Astrocyte (in vitro differentiated cells and primary cell): ENCODE measurements at regions not wholly inside any gene's neighbourhood (a gene's known extent, or its start where the extent isn't known, plus 50 kb on each side); places are given as distances from the start of the nearest gene placed in this dataset.

ENCODE experiments used
- EZH2 ChIP-seq: IDR thresholded peaks from 2 replicates; pipeline ENCODE4 v1.6.1; 2012; ENCODE audit warnings: mild to moderate bottlenecking, low read length, inconsistent platforms; ENCODE audit not compliant: insufficient read depth
- TF ChIP-seq, protein P1 (sequence below): IDR thresholded peaks from 2 replicates; pipeline ENCODE4 v1.5.1; 2011; ENCODE audit warnings: low read depth, mild to moderate bottlenecking, inconsistent platforms, low read length, moderate library complexity; ENCODE audit not compliant: insufficient read depth

DNA sequence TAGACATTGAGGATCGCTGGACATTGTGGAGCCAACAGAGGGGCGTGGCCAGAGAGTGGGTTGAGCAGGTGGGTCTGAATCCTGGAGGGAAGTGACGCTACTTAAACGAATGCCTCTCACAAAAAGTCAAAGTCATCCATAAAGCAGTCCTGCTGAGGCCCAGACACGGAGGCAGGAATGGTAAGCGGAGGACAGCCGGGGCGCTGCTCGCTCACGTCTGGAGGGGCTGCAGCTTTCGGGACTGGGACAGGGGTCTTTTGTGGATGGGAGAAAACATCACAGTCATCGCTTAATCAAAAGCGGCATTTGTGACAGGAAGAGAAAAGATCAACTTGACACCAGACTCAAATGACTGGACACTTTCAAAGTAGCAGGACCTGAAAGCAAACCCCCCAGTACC, 88.4 kb downstream of the PTGR3 start:
- TF ChIP-seq, protein P1, sequence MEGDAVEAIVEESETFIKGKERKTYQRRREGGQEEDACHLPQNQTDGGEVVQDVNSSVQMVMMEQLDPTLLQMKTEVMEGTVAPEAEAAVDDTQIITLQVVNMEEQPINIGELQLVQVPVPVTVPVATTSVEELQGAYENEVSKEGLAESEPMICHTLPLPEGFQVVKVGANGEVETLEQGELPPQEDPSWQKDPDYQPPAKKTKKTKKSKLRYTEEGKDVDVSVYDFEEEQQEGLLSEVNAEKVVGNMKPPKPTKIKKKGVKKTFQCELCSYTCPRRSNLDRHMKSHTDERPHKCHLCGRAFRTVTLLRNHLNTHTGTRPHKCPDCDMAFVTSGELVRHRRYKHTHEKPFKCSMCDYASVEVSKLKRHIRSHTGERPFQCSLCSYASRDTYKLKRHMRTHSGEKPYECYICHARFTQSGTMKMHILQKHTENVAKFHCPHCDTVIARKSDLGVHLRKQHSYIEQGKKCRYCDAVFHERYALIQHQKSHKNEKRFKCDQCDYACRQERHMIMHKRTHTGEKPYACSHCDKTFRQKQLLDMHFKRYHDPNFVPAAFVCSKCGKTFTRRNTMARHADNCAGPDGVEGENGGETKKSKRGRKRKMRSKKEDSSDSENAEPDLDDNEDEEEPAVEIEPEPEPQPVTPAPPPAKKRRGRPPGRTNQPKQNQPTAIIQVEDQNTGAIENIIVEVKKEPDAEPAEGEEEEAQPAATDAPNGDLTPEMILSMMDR = no peak
- no peak for TF ChIP-seq EZH2
